Stimulated activated naive CD8-positive, alpha-beta T cell treated with anti-CD3 and anti-CD28 coated beads, Interleukin-15, Interleukin-2, amounts not matched to agents 100 ng/mL and 50 ng/mL, for 24 hours (primary cell): ENCODE measurements at regions not wholly inside any gene's neighbourhood (a gene's known extent, or its start where the extent isn't known, plus 50 kb on each side); places are given as distances from the start of the nearest gene placed in this dataset.
"Not testable (repeated sequence)": the region's sequence is repeated elsewhere in the genome, so short reads cannot be mapped to it uniquely, and the experiment has no call there.

Experiments
- H3K27ac Mint-ChIP-seq: one replicate; pipeline ENCODE4 v1.8.0; 2021; ENCODE audit warnings: mild to moderate bottlenecking, mixed read lengths
- H3K27me3 Mint-ChIP-seq: one replicate; pipeline ENCODE4 v1.8.0; 2021; ENCODE audit warnings: mixed read lengths
- H3K36me3 Mint-ChIP-seq: one replicate; pipeline ENCODE4 v1.8.0; 2021; ENCODE audit warnings: low read depth, mixed read lengths
- H3K4me1 Mint-ChIP-seq: one replicate; pipeline ENCODE4 v1.8.0; 2021; ENCODE audit warnings: low read depth, mixed read lengths
- H3K4me3 Mint-ChIP-seq: one replicate; pipeline ENCODE4 v1.8.0; 2021; ENCODE audit warnings: mild to moderate bottlenecking, mixed read lengths
- H3K9me3 Mint-ChIP-seq: one replicate; pipeline ENCODE4 v1.8.0; 2021; ENCODE audit warnings: mixed read lengths

DNA sequence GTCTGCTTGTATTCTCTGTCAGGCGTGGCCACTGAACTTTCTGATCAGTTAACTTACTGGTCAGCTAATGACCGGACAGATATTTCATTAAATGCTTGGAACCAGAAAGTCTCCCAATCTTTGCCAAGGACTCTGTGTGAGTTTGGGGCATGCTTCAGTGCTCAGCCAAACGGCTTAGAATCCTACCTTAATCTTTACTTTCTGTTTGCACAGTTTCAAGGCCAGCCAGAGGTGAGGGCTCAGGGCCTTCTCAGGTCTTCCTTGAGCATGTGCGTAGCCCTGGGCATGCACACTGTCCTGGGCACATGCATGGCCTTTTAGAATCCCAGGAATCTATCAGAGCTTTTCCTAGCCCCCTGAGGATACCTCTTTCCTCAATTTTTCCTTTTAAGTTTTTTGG, 230.1 kb downstream of the RAB11FIP4 start:
- Mint-ChIP-seq H3K4me3 (no peak overlapping the region), H3K4me1 (no peaks in the 10 kb centered on the region), H3K9me3 (peaks cover 23% of the 10 kb centered on the region), H3K27me3 (peaks cover 23% of the 10 kb centered on the region), H3K27ac (no peak overlapping the region), H3K36me3 (no peaks in the 10 kb centered on the region)

DNA sequence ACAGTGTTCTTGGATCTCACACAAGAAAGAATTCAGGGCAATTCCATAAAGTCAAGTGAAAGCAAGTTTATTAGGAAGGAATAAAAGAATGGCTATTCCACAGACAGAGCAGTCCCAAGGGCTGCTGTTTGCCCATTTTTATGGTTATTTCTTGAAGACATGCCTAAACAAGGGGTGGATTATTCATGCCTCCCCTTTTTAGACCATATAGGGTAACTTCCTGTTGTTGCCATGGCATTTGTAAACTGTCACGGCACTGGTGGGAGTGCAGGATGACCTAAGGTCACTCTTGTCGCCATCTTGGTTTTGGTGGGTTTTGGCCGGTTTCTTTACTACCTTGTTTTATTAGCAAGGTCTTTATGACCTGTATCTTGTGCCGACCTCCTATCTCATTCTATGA, 219.6 kb downstream of the RAB11FIP4 start:
- not testable (repeated sequence) for H3K4me1 Mint-ChIP-seq, H3K27me3 Mint-ChIP-seq, H3K9me3 Mint-ChIP-seq, H3K27ac Mint-ChIP-seq, H3K4me3 Mint-ChIP-seq, H3K36me3 Mint-ChIP-seq

DNA sequence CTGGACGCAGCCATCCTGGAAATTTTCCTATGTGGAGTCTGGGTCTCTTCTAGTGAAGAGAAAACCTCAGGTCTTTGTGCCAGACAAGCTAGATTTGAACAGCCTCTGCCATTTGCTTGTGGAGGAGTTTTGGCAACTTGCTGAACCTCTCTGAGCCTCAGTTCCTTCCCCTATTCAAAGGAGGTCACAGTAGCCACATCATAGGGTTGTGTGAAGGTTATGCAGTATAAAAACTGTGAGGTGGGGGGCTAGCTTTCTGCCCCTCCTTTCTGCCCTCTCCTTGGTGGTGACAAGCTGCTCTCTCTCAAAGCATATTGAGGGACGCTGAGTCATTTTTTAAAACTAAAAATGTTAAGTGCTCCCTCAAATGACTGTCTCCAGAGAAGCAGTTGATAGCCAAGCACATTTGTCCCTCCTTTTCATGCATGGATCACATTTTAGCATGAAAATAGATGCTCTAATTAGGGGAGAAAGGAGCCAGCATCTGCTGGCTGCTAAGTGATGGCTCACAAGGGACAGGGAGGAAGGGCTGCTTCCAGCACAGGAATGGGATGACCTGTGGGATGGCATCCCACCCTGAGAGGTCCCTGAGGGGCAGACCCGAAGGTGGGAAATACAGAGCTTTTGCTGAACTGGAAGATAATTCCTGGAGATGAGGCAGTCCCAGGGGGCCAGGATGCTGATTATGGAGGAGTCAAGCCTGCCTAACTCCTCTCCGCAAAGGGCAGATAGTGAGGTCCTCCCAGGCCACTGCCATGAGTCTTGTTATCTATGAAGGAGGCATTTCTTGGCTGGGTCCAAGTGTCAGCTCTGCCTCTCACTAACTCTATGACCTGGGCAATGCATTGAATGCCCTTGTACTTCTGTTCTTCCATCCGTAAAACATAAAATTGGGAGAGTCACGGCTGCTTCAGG, 218.8 kb downstream of the RAB11FIP4 start:
- no peaks in the 10 kb centered on the region for H3K9me3 Mint-ChIP-seq
- H3K4me1 Mint-ChIP-seq = no peaks in the 10 kb centered on the region
- peaks cover 3% of the 10 kb centered on the region for H3K27me3 Mint-ChIP-seq
- no peak overlapping the region for H3K4me3 Mint-ChIP-seq
- no peaks in the 10 kb centered on the region for H3K36me3 Mint-ChIP-seq
- no peak overlapping the region for H3K27ac Mint-ChIP-seq

GRCh38 chr17:31609331-31609730, 217.9 kb downstream of the RAB11FIP4 start:
- H3K9me3 Mint-ChIP-seq = no peaks in the 10 kb centered on the region
- no peaks in the 10 kb centered on the region for H3K36me3 Mint-ChIP-seq
- H3K4me3 Mint-ChIP-seq = no peak overlapping the region
- H3K27ac Mint-ChIP-seq = no peak overlapping the region
- peaks cover 3% of the 10 kb centered on the region for H3K27me3 Mint-ChIP-seq
- H3K4me1 Mint-ChIP-seq = no peaks in the 10 kb centered on the region

GRCh38 chr17:31608659-31609254, 217.3 kb downstream of the RAB11FIP4 start:
- no peak overlapping the region for H3K27ac Mint-ChIP-seq
- H3K9me3 Mint-ChIP-seq = no peaks in the 10 kb centered on the region
- no peak overlapping the region for H3K4me3 Mint-ChIP-seq
- H3K27me3 Mint-ChIP-seq = peaks cover 3% of the 10 kb centered on the region
- no peaks in the 10 kb centered on the region for H3K4me1 Mint-ChIP-seq
- H3K36me3 Mint-ChIP-seq = no peaks in the 10 kb centered on the region

- Mint-ChIP-seq H3K4me3 (no peak overlapping the region), H3K4me1 (no peaks in the 10 kb centered on the region), H3K27ac (no peak overlapping the region), H3K9me3 (no peaks in the 10 kb centered on the region), H3K36me3 (no peaks in the 10 kb centered on the region), H3K27me3 (no peaks in the 10 kb centered on the region)
Measured at GRCh38 chr17:31605761-31606160, 214.3 kb downstream of the RAB11FIP4 start.

- H3K36me3 Mint-ChIP-seq = no peaks in the 10 kb centered on the region
- H3K27me3 Mint-ChIP-seq = no peaks in the 10 kb centered on the region
- H3K4me1 Mint-ChIP-seq = no peaks in the 10 kb centered on the region
- no peaks in the 10 kb centered on the region for H3K9me3 Mint-ChIP-seq
- no peak overlapping the region for H3K27ac Mint-ChIP-seq
- no peak overlapping the region for H3K4me3 Mint-ChIP-seq
Measured at GRCh38 chr17:31604936-31605335, 213.5 kb downstream of the RAB11FIP4 start.

- H3K36me3 Mint-ChIP-seq, H3K9me3 Mint-ChIP-seq, H3K27ac Mint-ChIP-seq, H3K27me3 Mint-ChIP-seq, H3K4me3 Mint-ChIP-seq, H3K4me1 Mint-ChIP-seq: not testable (repeated sequence)
Measured at GRCh38 chr17:31600144-31600543, 208.7 kb downstream of the RAB11FIP4 start.

DNA sequence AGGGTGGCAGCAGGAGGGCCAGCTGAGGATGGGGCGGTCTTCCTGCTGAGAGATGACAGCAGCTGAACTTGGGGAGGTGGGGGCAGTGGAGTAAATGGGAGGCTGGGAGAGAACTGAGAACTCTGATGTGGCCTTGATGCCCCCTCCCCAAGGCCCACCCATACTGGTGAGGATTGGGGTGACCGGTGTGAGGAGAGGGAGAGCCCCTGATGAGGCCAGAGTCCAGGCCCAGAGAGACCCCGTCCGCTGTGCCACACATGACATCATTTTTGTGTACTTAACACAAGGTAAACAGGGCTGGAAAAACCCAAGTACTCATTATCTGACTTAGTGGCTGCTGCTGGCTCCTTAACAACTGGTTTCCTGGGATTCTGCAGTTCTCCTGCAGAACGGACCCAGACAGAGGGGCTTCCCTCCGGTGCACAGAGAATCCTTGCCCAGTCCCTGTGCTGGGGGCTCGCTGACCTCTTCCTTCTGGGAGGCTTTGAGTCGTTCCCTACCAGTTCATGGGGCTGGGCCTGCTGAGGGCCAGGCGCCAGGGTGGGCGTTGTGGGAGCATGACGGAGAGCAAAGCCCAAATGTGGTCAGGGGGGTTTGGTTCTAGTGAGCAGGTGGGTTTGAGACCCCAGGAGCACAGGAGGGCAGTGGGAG, 207.6 kb downstream of the RAB11FIP4 start:
- Mint-ChIP-seq H3K4me1 (peaks cover 8% of the 10 kb centered on the region), H3K27ac (no peak overlapping the region), H3K27me3 (no peaks in the 10 kb centered on the region), H3K36me3 (no peaks in the 10 kb centered on the region), H3K4me3 (no peak overlapping the region), H3K9me3 (no peaks in the 10 kb centered on the region)

GRCh38 chr17:31598399-31598782, 206.9 kb downstream of the RAB11FIP4 start:
- H3K27me3 Mint-ChIP-seq = no peaks in the 10 kb centered on the region
- H3K36me3 Mint-ChIP-seq = no peaks in the 10 kb centered on the region
- H3K4me1 Mint-ChIP-seq = peaks cover 8% of the 10 kb centered on the region
- no peak overlapping the region for H3K27ac Mint-ChIP-seq
- H3K4me3 Mint-ChIP-seq = no peak overlapping the region
- H3K9me3 Mint-ChIP-seq = no peaks in the 10 kb centered on the region

DNA sequence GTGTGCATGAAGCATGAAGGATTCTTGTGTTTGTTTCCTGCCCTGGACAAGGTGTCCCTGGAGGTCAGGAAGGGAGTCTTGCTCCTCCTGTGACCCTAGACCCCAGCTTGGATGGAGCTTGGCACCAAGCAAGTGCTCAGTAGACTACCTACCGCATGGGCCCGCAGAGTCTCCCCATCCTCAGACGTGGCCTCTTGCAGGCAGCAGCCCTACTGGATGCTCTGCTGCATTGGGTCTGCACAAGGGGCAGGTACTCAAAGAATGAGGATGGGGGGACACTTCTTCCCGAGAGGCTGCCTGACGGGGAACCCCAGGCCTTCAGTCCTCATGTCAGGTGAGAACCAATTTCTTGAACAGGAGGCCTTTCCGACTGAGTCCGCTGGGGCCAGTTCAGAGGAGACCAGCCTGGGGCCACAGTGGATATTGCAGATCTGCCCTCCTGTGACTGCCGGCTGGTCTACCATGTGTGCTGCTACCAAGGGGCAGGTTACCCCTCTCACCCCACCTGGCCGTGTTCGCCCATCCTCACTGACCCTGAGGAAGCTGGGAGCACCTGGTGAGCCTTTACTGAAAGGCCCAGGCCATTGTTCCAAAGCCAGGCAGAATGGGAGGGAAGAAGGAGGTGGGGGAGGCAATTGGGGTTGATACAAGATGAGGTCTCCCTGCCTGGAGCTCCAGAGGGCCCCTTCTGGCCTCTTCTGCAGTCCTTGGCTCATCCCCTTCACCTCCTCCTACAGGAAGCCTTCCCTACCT, 206.3 kb downstream of the RAB11FIP4 start:
- H3K4me1 Mint-ChIP-seq = peaks cover 8% of the 10 kb centered on the region
- H3K27ac Mint-ChIP-seq = no peak overlapping the region
- H3K9me3 Mint-ChIP-seq = no peaks in the 10 kb centered on the region
- H3K27me3 Mint-ChIP-seq = no peaks in the 10 kb centered on the region
- no peak overlapping the region for H3K4me3 Mint-ChIP-seq
- no peaks in the 10 kb centered on the region for H3K36me3 Mint-ChIP-seq

DNA sequence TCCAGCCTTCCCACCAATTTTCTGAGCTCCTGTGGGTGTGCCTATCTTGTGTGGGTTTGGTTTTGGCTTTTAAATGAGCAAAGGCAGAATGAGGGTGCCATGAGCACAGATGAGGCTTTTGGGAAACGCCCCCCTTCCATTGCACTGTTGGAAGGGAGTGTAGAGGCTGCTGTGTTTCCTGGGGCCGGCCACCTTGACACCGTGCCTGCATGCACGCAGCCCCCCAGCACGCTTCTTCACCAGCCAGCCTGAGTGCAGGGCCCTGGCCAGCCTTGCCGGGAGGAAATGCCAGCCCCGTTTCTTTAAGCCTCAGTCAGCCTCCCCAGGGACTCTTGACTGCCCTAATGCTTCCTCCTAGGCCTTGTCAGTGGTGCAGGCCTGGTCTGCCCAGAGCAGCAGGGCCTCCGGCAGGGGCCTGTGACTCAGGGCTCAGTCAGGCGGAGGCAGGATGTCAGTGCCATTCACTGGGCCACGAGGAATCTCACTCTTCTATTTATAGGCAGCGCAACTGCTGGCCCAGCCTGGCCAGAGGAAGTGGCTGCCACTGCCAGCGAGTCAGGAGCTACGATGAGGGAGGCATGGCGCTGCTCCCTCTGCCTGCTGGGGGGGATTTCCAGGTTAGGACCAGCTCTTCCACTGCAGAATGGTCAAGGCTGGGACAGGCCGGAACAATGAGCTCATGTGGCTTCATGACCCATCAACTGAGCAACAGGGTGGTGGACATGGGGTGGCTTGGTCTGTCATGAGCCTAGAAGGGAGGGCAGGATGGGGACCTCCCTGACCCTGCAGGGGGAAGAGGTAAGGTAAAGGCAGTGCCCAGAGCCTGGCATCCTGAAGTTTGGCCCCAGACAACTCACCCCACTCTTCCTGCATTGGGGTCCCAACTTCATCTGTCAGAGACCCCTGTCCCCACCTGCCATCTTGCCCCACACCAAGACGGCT, 205.2 kb downstream of the RAB11FIP4 start:
- Mint-ChIP-seq H3K27ac (no peak overlapping the region), H3K4me3 (no peak overlapping the region), H3K27me3 (no peaks in the 10 kb centered on the region)

DNA sequence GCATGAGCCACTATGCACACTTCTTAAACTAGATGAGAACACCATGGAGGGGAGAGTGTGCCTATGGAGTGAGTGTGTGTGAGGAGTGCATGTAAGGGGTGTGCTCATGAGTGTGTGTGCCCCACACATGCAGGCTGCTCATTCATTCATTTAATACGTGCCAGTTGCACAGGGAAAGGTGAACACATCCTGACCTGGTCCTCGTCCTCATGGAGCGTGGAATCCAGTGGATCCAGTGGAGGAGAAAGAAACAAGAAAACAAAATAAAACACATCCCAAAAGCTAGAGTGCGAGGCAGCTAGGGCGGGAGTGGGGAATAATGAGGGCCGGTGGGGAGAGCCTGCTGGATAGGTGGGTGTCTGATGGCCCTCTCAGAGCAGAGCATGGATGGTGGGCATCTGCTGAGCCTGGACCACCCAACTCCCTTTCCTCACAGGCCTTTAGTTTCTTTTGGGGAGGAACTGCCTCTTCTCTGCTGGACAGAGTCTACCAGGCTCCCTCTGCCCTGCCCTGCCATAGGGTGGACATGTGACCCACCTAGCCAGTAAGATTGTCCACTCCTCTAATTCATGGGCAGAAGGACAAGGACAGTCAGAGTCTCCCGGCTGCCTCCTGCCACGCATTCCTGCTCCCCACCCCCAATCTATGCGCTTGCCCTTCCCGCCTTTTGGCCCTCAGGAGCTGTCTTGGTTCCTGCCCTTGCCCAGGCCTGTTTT, 204.3 kb downstream of the RAB11FIP4 start:
- Mint-ChIP-seq H3K9me3 (no peaks in the 10 kb centered on the region), H3K27ac (no peak overlapping the region), H3K4me3 (no peak overlapping the region), H3K27me3 (no peaks in the 10 kb centered on the region), H3K36me3 (no peaks in the 10 kb centered on the region), H3K4me1 (peaks cover 8% of the 10 kb centered on the region)

More for the DNA sequence above, 205.2 kb downstream of the RAB11FIP4 start:
- H3K4me1 Mint-ChIP-seq = peaks cover 8% of the 10 kb centered on the region
- H3K36me3 Mint-ChIP-seq = no peaks in the 10 kb centered on the region
- no peaks in the 10 kb centered on the region for H3K9me3 Mint-ChIP-seq
